ENCODE measurements at regions not wholly inside any gene's neighbourhood (a gene's known extent, or its start where the extent isn't known, plus 50 kb on each side); places are given as distances from the start of the nearest gene placed in this dataset.
"Not testable (repeated sequence)": the region's sequence is repeated elsewhere in the genome, so short reads cannot be mapped to it uniquely, and the experiment has no call there.

GRCh38 chr6:164346631-164347030, 932.1 kb downstream of the QKI start:
- DNase-seq, result no peak

DNA sequence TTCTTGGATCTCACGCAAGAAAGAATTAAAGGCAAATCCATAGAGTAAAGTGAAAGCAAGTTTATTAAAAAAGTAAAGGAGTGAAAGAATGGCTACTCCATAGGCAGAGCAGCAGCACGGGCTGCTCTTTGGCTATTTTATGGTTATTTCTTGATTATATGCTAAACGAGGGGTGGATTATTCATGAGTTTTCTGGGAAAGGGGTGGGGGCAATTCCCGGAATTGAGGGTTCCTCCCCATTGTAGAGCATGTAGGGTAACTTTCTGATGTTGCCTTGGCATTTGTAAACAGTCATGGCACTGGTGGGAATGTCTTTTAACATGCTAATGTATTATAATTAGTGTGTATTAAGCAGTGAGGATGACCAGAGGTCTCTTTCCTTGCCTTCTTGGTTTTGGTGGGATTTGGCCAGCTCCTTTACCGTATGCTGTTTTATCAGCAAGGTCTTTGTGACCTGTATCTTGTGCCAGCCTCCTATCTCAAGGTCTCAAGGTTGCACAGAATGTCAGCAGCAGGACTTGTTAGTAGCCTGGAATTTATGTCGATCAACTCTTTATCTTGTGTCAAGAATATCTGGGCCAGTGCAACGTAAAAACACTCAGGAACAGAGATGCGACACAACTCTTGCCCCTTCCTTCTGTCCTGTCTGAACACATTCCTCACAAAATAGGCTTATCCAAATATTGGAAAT, 931.4 kb downstream of the QKI start:
- no peak for DNase-seq

- DNase-seq, result no peak
These were observed 930.8 kb downstream of the QKI start for GRCh38 chr6:164345327-164345726.

DNA sequence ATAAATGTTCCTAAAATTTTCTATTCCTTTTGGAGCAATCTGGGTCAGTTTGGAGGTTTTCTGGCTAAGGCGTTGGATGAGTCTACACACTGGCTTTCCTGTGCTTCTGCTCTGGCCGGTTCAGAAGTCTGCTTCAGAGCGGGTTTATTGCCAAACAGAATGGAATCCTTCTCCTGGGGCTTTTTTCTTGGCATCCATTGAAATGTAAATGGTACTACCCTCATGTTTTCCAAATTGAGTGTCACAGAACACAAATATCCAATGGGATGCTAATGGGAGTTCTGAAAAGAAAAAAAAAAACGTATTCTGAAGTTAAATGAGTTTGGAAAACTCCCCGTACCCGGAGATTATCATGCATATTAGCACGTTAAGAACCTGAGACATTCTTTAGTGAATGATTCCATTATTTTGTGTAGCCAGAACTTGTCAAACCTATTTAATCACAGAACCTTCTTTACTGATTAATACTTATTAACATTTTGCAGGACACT, 930.3 kb downstream of the QKI start:
- DNase-seq, result no peak

- DNase-seq, result not testable (repeated sequence)
These were observed 924.9 kb downstream of the QKI start for GRCh38 chr6:164339442-164339841.

GRCh38 chr6:164337925-164338397, 923.4 kb downstream of the QKI start:
- DNase-seq, result no peak

- no peak for DNase-seq
These were observed 922.8 kb downstream of the QKI start for GRCh38 chr6:164337024-164337924.

GRCh38 chr6:164336455-164336854, 921.9 kb downstream of the QKI start:
- DNase-seq, result no peak

GRCh38 chr6:164331026-164331425, 916.5 kb downstream of the QKI start:
- no peak for DNase-seq

- DNase-seq, result no peak
These were observed 910.6 kb downstream of the QKI start for GRCh38 chr6:164325168-164325567.

- DNase-seq, result no peak
These were observed 908.0 kb downstream of the QKI start for GRCh38 chr6:164322533-164322932.

- DNase-seq, result no peak
These were observed 906.8 kb downstream of the QKI start for GRCh38 chr6:164321297-164321696.

DNA sequence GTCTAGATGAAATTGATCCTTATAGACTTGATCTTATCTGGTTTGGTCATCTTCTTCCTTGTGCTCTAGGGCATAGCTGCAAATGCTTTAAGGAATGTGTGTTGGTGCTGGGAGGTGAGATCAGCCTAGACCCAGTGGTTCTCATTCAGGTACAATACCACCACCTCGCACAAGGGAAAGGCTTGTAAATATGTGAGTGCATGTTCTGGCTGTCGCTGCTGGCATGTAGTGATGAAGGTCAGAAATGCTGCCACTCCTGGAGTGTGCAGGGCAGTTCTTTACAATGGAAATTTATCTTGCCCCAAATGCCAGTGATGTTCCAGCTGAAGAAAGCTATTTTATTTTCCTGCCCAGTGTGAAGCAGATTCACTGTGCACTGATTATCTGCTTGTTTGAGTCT, 900.9 kb downstream of the QKI start:
- DNase-seq, result no peak

DNA sequence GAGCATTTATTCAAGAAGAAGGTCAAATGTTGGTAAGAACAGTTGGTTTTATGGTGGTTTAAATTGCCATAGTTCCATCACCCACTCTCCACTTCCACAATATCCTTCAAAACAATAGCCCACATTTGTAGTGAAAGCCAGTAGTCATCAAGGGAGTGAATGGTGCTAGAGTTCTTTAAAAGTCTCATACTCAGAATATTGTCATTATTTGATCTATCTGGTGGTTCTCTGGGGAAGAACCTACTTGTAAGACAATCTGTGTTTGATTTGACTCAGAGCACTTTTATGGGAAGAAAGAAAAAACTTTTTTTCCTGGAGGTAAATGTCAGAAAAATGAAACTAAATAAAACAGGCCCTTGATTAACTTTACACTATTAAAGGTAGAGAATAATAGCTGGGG, 893.8 kb downstream of the QKI start:
- DNase-seq, result no peak

- no peak for DNase-seq
These were observed 888.8 kb downstream of the QKI start for GRCh38 chr6:164303102-164303964.

DNA sequence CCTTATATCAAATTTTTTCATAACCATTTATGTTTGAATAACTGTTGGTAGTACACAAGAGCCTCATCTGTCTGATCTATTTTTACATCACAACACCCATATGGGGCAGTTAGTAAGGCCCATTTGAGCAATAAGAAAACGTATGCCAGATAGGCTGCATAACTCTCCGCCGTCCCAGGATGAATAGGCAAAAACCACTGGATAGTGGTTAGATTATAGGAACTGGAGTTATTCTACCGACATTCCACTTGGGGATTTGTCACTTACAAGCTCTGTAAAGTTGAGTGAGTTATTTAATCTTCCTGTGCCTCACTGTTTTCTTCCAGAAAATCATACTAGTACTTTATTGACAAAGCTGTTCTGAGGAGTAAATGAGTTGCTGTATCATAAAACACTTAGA, 881.9 kb downstream of the QKI start:
- DNase-seq, result no peak

- no peak for DNase-seq
These were observed 879.7 kb downstream of the QKI start for GRCh38 chr6:164294047-164294784.

DNA sequence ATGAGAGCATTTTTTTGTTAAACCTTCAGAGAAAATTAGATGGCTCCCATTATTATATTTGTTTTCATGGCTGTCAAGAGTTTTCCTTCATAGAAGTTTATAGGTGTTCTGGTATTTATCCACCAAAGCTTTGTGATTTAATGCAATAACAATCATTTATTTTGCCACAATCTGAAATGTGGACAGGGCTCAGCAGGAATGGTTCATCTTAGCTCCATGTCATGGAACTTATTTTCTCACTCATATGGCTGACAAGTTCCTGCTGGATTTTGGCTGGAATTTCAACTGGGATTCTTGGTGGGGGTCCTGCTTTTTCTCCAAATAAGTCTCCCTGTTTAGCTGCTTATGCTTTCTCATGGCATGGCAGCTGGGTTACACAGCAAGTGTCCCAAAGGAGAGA, 876.7 kb downstream of the QKI start:
- no peak for DNase-seq

DNA sequence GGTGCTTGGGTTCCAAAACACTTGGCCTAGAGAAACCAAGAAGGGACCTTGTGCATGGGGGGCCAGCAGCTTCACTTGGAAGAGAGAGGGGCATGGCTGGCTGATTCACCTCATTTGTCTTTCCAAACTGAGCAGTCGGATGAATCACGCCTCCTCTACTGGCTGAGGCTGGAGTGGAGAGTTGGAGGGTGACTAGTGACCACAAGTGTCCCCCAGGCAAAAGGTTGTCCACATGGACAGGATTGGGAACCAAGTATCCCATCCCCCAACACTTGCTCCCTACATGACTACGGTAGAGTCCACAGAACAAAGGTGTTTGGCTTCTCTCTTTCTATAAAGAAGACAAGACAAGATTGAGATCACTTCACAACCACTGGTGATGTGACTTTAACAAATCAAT, 875.6 kb downstream of the QKI start:
- DNase-seq, result no peak

DNA sequence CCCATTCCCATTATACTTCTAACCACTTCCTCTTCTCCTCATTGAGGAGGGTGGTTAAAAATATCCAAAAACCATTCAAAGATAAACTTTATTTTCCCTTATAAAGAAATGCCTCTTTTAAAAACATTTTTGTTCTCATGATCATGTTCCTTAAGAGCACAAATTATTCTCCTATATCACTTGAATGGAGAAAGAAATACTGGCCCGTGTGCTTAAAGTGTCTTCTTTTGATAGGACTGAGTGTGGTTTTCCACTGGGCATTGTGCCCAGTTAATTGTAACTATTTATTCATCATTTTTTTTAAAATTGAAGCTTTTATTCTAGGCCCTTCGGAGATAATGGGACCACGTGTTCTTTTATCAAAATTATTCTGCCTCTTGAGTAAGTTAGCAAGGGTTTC, 871.5 kb downstream of the QKI start:
- DNase-seq, result no peak

GRCh38 chr6:164283574-164283973, 869.1 kb downstream of the QKI start:
- no peak for DNase-seq

GRCh38 chr6:164276211-164276610, 861.7 kb downstream of the QKI start:
- no peak for DNase-seq
